Hepatocyte (in vitro differentiated cells): ENCODE measurements at regions not wholly inside any gene's neighbourhood (a gene's known extent, or its start where the extent isn't known, plus 50 kb on each side); places are given as distances from the start of the nearest gene placed in this dataset.

Experiments used
- EZH2 ChIP-seq: fragments of 200-600 bp; sonication (generic); IDR thresholded peaks from 2 replicates; pipeline ENCODE4 v1.6.1; 2016; ENCODE audit warnings: antibody characterized with exemption, mild to moderate bottlenecking, borderline replicate concordance
- EZH2phosphoT487 ChIP-seq: fragments of 200-600 bp; sonication (generic); IDR thresholded peaks from one replicate; pipeline ENCODE4 v1.6.1; 2018; ENCODE audit warnings: antibody characterized with exemption, mild to moderate bottlenecking, low read depth, moderate library complexity; ENCODE audit not compliant: unreplicated experiment, severe bottlenecking
- TF ChIP-seq, protein P1 (sequence below): fragments of 200-600 bp; sonication (generic); IDR thresholded peaks from 2 replicates; pipeline ENCODE4 v1.5.1; 2016; ENCODE audit warnings: antibody characterized with exemption, mild to moderate bottlenecking; ENCODE audit not compliant: poor library complexity

DNA sequence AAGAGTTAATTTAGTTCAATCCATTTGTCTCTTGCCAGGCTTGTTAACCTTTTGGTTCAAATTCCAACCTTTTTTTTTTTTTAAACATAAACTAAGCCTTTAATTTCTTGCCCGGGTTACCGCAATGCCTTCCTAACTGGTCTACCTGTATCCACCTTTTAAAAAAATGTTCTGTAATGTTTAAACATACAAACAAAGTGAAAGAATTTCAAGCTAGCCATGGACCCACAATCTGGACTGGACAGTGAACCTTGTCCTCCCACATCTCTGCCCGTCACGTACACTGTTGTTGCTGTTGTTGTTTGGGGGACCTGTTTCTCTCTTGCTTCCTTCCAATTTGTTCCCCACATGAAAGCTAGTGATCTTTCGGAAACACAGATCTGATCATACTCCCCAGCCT lies 724.7 kb upstream of the AUTS2 start:
- TF ChIP-seq, protein P1, sequence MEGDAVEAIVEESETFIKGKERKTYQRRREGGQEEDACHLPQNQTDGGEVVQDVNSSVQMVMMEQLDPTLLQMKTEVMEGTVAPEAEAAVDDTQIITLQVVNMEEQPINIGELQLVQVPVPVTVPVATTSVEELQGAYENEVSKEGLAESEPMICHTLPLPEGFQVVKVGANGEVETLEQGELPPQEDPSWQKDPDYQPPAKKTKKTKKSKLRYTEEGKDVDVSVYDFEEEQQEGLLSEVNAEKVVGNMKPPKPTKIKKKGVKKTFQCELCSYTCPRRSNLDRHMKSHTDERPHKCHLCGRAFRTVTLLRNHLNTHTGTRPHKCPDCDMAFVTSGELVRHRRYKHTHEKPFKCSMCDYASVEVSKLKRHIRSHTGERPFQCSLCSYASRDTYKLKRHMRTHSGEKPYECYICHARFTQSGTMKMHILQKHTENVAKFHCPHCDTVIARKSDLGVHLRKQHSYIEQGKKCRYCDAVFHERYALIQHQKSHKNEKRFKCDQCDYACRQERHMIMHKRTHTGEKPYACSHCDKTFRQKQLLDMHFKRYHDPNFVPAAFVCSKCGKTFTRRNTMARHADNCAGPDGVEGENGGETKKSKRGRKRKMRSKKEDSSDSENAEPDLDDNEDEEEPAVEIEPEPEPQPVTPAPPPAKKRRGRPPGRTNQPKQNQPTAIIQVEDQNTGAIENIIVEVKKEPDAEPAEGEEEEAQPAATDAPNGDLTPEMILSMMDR = no peak
- TF ChIP-seq EZH2 (no peak), EZH2phosphoT487 (no peak)
